ENCODE measurements at regions not wholly inside any gene's neighbourhood (a gene's known extent, or its start where the extent isn't known, plus 50 kb on each side); places are given as distances from the start of the nearest gene placed in this dataset.

- Histone ChIP-seq H3K9me1 (replicated peaks; ENCODE audit: control insufficient read depth, extremely low read depth, insufficient read depth, low read length) (no peaks in the 10 kb centered on the region), H3K4me1 (ENCODE audit: control insufficient read depth, extremely low read depth, insufficient read depth, low read length) (no peaks in the 10 kb centered on the region), H4K20me1 (replicated peaks; ENCODE audit: control insufficient read depth, extremely low read depth, insufficient read depth, low read length) (no peaks in the 10 kb centered on the region), H3K4me3 (replicated peaks in 1 of 3; ENCODE audit: insufficient read depth in 1 of 3, low read depth in 1 of 3, low read length in 3 of 3) (no peak overlapping the region), H3K79me2 (ENCODE audit: control insufficient read depth, insufficient read depth, low read length) (no peaks in the 10 kb centered on the region), H3K4me2 (ENCODE audit: insufficient read depth, low read length) (no peak overlapping the region), H3K27ac (ENCODE audit: insufficient read depth, low read depth, low read length) (no peak overlapping the region), H3K9me3 (replicated peaks; ENCODE audit: control insufficient read depth, insufficient read depth, low read length) (no peaks in the 10 kb centered on the region), H3K36me3 (ENCODE audit: control insufficient read depth in 2 of 2, extremely low read depth in 1 of 2, insufficient read depth in 2 of 2, low read length in 2 of 2) (no peaks in the 10 kb centered on the region), H3K9ac (replicated peaks; ENCODE audit: extremely low read depth, insufficient read depth, low read length) (no peak overlapping the region), H2AFZ (ENCODE audit: low read depth, low read length) (no peak overlapping the region), H3K27me3 (ENCODE audit: control insufficient read depth in 2 of 2, insufficient read depth in 2 of 2, low read length in 2 of 2) (no peaks in the 10 kb centered on the region)
- POLR2A ChIA-PET: no interaction called here
- BruUV-seq (replicated peaks): no TSS peak
- TF ChIP-seq JUN (IDR thresholded peaks at IDR 0.05; ENCODE audit: borderline replicate concordance, insufficient read depth, insufficient read length, low read depth) (no peak), CTCF (IDR thresholded peaks at IDR 0.05; ENCODE audit: extremely low read depth in 1 of 2, insufficient read depth in 1 of 2, low read depth in 1 of 2, low read length in 2 of 2) (no peak), FOS (IDR thresholded peaks at IDR 0.05; ENCODE audit: borderline replicate concordance, insufficient read depth, low read length) (no peak), EZH2 (IDR thresholded peaks at IDR 0.05; ENCODE audit: borderline replicate concordance, low read depth, low read length, severe bottlenecking) (no peak)
- intact Hi-C loops (cut with micrococcal nuclease): no loop called here
- dilution Hi-C loops (cut with MboI; ENCODE audit: extremely low pct_ligation_motif_present, low sequenced_read_pairs): no loop called here
- no peak for FAIRE-seq
- CTCF ChIA-PET: interaction anchor here (1.1 kb wide), 1 partner anchor 18 kb away, joined by 4 read pairs; no protein-coding TSS in a partner anchor
- DNase-seq (ENCODE audit: low read depth, low spot score): no peak
These were observed 95.6 kb downstream of the HDGFL1 start for GRCh38 chr6:22664968-22665367.

DNA sequence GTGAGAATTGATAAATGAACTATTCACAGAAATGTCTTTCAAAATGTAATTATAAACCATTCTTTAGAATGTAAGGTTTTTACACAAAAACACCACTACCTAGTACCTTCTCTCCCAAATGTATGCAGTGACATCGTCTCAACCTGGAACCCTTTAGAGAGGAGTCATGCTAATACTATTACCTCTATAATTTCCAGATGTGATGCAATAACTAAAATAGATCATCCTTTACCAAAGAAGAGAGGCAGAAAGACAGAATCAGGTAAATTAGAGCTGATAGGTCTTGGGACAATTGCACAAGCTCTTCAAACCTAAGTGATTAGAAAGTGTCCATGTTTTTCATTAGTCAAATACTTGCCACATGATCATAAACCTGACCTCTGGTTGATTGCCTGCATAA, 96.7 kb downstream of the HDGFL1 start:
- no peaks in the 10 kb centered on the region for H3K79me2 ChIP-seq (ENCODE audit: control insufficient read depth, insufficient read depth, low read length)
- no peak for DNase-seq (ENCODE audit: low read depth, low spot score)
- no peaks in the 10 kb centered on the region for H3K27me3 ChIP-seq (ENCODE audit: control insufficient read depth in 2 of 2, insufficient read depth in 2 of 2, low read length in 2 of 2)
- no peak overlapping the region for H3K4me2 ChIP-seq (ENCODE audit: insufficient read depth, low read length)
- no peak overlapping the region for H3K9ac ChIP-seq (replicated peaks; ENCODE audit: extremely low read depth, insufficient read depth, low read length)
- H3K4me1 ChIP-seq (ENCODE audit: control insufficient read depth, extremely low read depth, insufficient read depth, low read length): no peaks in the 10 kb centered on the region
- no peak overlapping the region for H2AFZ ChIP-seq (ENCODE audit: low read depth, low read length)
- H3K9me3 ChIP-seq (replicated peaks; ENCODE audit: control insufficient read depth, insufficient read depth, low read length): no peaks in the 10 kb centered on the region
- no peaks in the 10 kb centered on the region for H4K20me1 ChIP-seq (replicated peaks; ENCODE audit: control insufficient read depth, extremely low read depth, insufficient read depth, low read length)
- ChIA-PET POLR2A (interaction anchor here (0.6 kb wide), 1 partner anchor 227 kb away, joined by 3 read pairs; no protein-coding TSS in a partner anchor), CTCF (interaction anchor here (1.3 to 1.6 kb wide), 2 partner anchors 16 to 41 kb away, joined by 3 read pairs; no protein-coding TSS in a partner anchor)
- H3K4me3 ChIP-seq (replicated peaks in 1 of 3; ENCODE audit: insufficient read depth in 1 of 3, low read depth in 1 of 3, low read length in 3 of 3): no peak overlapping the region
- no TSS peak for BruUV-seq (replicated peaks)
- no peak for FAIRE-seq
- H3K9me1 ChIP-seq (replicated peaks; ENCODE audit: control insufficient read depth, extremely low read depth, insufficient read depth, low read length): no peaks in the 10 kb centered on the region
- intact Hi-C loops (cut with micrococcal nuclease): no loop called here
- TF ChIP-seq POLR2AphosphoS5 (IDR thresholded peaks at IDR 0.05; ENCODE audit: insufficient read depth, low read depth, low read length): no peak
- no peak overlapping the region for H3K27ac ChIP-seq (ENCODE audit: insufficient read depth, low read depth, low read length)
- dilution Hi-C loops (cut with MboI; ENCODE audit: extremely low pct_ligation_motif_present, low sequenced_read_pairs): no loop called here
- H3K36me3 ChIP-seq (ENCODE audit: control insufficient read depth in 2 of 2, extremely low read depth in 1 of 2, insufficient read depth in 2 of 2, low read length in 2 of 2): no peaks in the 10 kb centered on the region
